ENCODE measurements at regions not wholly inside any gene's neighbourhood (a gene's known extent, or its start where the extent isn't known, plus 50 kb on each side); places are given as distances from the start of the nearest gene placed in this dataset.

DNA sequence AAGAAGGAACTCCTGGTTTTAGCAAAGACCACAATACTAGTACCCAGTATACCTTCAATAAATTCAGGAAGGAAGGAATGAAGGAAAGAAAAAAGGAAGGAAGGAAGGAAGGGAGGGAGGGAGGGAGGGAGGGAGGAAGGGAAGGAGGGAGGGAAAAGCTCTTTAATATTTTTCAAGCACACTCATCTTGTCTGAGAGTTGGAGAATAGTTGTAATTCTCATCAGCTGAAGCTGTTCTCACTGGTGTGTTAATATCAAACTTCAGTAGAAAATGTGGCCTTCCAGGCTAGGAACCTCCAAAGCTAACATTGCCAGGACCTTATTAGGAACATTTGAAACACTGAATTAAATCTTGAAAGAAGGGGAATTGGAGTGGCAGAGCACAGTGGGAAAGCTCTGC, 55.2 kb upstream of the CDH5 start (continued):
- TF ChIP-seq CBX3 (IDR thresholded peaks at IDR 0.05; ENCODE audit: low read depth) (no peak), MAX (IDR thresholded peaks at IDR 0.05) (no peak), EGR1 (IDR thresholded peaks at IDR 0.05; ENCODE audit: low read depth) (no peak), SP1 (IDR thresholded peaks at IDR 0.05; ENCODE audit: low read depth) (no peak), POLR2AphosphoS5 (IDR thresholded peaks at IDR 0.05; ENCODE audit: low read depth, low read length) (no peak), EZH2 (IDR thresholded peaks at IDR 0.05) (no peak)

- H3K4me1 ChIP-seq (ENCODE audit: control insufficient read depth in 1 of 2, insufficient read depth in 2 of 2, low read length in 2 of 2) = no peaks in the 10 kb centered on the region
- H4K20me1 ChIP-seq (ENCODE audit: insufficient read depth) = no peaks in the 10 kb centered on the region
- H3K4me2 ChIP-seq (ENCODE audit: low read length) = no peak overlapping the region
- no peak overlapping the region for H3K9ac ChIP-seq (ENCODE audit: low read length)
- ATAC-seq (no peak), DNase-seq (ENCODE audit: low read depth, low spot score) (no peak)
- ChIA-PET POLR2A (no interaction called here), CTCF (no interaction called here), RAD21 (ENCODE audit: low non-redundant PET in 1 of 2, low total read pairs in 2 of 2, uncharacterized antibody in 2 of 2, unreplicated experiment in 2 of 2) (no interaction called here)
- TF ChIP-seq SP1 (IDR thresholded peaks at IDR 0.05; ENCODE audit: low read depth) (no peak), SRF (IDR thresholded peaks at IDR 0.05; ENCODE audit: low read depth) (no peak), SIN3A (IDR thresholded peaks at IDR 0.05; ENCODE audit: low read depth) (no peak), JUND (IDR thresholded peaks at IDR 0.05) (no peak), MAX (IDR thresholded peaks at IDR 0.05) (no peak), ATF3 (IDR thresholded peaks at IDR 0.05) (no peak)
- TF ChIP-seq, protein P1, sequence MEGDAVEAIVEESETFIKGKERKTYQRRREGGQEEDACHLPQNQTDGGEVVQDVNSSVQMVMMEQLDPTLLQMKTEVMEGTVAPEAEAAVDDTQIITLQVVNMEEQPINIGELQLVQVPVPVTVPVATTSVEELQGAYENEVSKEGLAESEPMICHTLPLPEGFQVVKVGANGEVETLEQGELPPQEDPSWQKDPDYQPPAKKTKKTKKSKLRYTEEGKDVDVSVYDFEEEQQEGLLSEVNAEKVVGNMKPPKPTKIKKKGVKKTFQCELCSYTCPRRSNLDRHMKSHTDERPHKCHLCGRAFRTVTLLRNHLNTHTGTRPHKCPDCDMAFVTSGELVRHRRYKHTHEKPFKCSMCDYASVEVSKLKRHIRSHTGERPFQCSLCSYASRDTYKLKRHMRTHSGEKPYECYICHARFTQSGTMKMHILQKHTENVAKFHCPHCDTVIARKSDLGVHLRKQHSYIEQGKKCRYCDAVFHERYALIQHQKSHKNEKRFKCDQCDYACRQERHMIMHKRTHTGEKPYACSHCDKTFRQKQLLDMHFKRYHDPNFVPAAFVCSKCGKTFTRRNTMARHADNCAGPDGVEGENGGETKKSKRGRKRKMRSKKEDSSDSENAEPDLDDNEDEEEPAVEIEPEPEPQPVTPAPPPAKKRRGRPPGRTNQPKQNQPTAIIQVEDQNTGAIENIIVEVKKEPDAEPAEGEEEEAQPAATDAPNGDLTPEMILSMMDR (IDR thresholded peaks at IDR 0.05 in 2 of 3, conservative IDR thresholded peaks at IDR 0.05 in 1 of 3; ENCODE audit: borderline replicate concordance in 1 of 3, insufficient read depth in 1 of 3, low read depth in 2 of 3, low read length in 2 of 3) = no peak
- intact Hi-C loops (cut with micrococcal nuclease) = no loop called here
- no TSS peak for BruUV-seq (replicated peaks)
- H3K27me3 ChIP-seq (ENCODE audit: insufficient read depth, low read length) = peaks cover 8% of the 10 kb centered on the region; the same call in 1 of the 2 replicates
- no peaks in the 10 kb centered on the region for H3K36me3 ChIP-seq (ENCODE audit: control insufficient read depth in 1 of 2, insufficient read depth in 2 of 2, low read length in 2 of 2)
- no peaks in the 10 kb centered on the region for H3K79me2 ChIP-seq (ENCODE audit: insufficient read depth, low read length)
- H3K4me3 ChIP-seq (replicated peaks in 1 of 2; ENCODE audit: low read depth in 1 of 2, low read length in 2 of 2) = no peak overlapping the region
- H3K27ac ChIP-seq (ENCODE audit: low read depth, low read length) = no peak overlapping the region
- H3K9me3 ChIP-seq (ENCODE audit: control insufficient read depth in 1 of 2, insufficient read depth in 1 of 2, low read depth in 1 of 2, low read length in 2 of 2) = no peaks in the 10 kb centered on the region
- H2AFZ ChIP-seq (ENCODE audit: low read depth, low read length, poor library complexity, severe bottlenecking) = no peak overlapping the region
- H3K9me2 ChIP-seq (ENCODE audit: insufficient read depth) = no peaks in the 10 kb centered on the region
Measured at GRCh38 chr16:66309215-66309807, 57.2 kb upstream of the CDH5 start.
